ENCODE measurements at regions not wholly inside any gene's neighbourhood (a gene's known extent, or its start where the extent isn't known, plus 50 kb on each side); places are given as distances from the start of the nearest gene placed in this dataset.

DNA sequence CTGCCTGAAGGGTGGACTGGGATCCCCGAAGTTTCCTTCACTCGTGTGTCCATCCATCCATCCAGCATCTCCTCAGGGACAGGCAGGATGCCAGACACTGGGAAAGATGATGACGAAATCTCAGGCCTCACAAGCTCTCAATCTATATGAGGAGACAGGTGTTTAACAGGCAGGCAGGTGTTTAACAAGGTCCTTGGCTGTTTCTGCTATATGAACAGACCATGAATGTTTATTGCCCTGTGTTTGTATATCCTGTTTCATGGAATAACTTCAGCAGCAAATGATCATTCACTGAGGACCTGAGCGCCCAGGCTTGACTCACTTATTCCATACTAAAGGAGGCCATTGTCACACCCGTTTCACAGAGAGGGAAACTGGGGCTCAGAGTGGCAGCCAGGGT, 685.8 kb upstream of the HS6ST1 start:
- ATAC-seq (ENCODE audit: poor library complexity): no peak
- Histone ChIP-seq H3K36me3 (ENCODE audit: insufficient read depth, low read length) (no peaks in the 10 kb centered on the region), H3K4me1 (ENCODE audit: insufficient read depth, low read length) (no peaks in the 10 kb centered on the region), H3K9me3 (ENCODE audit: control insufficient read depth in 1 of 2, insufficient read depth in 1 of 2, low read length in 2 of 2) (peaks cover 0 to 18% of the 10 kb centered on the region in 2 experiments), H3K4me3 (ENCODE audit: low read length) (no peak overlapping the region), H3K27ac (ENCODE audit: low read depth in 1 of 2, low read length in 2 of 2) (no peak overlapping the region), H3K27me3 (ENCODE audit: control insufficient read depth in 1 of 2, insufficient read depth in 2 of 2, low read length in 2 of 2) (no peaks in the 10 kb centered on the region)
- H3K27ac Mint-ChIP-seq: no peak overlapping the region
- no peaks in the 10 kb centered on the region for H3K4me1 Mint-ChIP-seq (ENCODE audit: low read depth)
- ChIA-PET POLR2A (no interaction called here), CTCF (no interaction called here)
- no peaks in the 10 kb centered on the region for H3K27me3 Mint-ChIP-seq
- intact Hi-C loops (cut with DNase I, micrococcal nuclease): no loop called here
- H3K36me3 Mint-ChIP-seq (ENCODE audit: low read depth): no peaks in the 10 kb centered on the region
- TF ChIP-seq, protein P1, sequence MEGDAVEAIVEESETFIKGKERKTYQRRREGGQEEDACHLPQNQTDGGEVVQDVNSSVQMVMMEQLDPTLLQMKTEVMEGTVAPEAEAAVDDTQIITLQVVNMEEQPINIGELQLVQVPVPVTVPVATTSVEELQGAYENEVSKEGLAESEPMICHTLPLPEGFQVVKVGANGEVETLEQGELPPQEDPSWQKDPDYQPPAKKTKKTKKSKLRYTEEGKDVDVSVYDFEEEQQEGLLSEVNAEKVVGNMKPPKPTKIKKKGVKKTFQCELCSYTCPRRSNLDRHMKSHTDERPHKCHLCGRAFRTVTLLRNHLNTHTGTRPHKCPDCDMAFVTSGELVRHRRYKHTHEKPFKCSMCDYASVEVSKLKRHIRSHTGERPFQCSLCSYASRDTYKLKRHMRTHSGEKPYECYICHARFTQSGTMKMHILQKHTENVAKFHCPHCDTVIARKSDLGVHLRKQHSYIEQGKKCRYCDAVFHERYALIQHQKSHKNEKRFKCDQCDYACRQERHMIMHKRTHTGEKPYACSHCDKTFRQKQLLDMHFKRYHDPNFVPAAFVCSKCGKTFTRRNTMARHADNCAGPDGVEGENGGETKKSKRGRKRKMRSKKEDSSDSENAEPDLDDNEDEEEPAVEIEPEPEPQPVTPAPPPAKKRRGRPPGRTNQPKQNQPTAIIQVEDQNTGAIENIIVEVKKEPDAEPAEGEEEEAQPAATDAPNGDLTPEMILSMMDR (IDR thresholded peaks at IDR 0.05): no peak
- no peaks in the 10 kb centered on the region for H3K9me3 Mint-ChIP-seq
- H3K4me3 Mint-ChIP-seq: no peak overlapping the region
- DNase-seq: no peak

DNA sequence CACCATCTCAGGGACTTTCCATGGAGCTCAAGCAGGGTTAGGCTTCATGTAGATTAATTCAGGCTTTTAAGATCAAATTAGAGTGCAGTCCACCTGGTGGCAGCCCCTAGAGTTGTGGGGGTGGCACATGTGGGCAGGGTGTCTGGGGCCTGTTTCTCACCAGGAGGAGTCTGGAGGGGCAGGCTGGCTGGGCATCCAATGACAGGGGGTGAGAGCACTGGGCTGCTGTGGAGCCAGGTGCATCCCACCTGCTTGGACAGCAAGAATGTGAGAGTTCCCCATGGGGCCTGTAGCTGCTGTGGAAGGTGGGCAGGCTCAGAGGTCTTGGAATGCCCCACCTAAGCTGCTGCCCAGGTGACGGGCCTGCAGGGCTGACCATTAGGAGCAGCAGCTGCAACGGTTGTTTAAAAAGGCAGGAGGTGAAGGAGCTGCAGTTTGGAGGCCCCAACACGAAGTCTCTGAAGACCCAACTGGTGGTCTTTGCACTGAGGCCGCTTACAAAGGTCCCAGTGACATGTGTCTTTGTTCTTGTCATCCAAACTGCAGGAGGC, 686.3 kb upstream of the HS6ST1 start:
- H3K4me1 Mint-ChIP-seq (ENCODE audit: low read depth): no peaks in the 10 kb centered on the region

DNA sequence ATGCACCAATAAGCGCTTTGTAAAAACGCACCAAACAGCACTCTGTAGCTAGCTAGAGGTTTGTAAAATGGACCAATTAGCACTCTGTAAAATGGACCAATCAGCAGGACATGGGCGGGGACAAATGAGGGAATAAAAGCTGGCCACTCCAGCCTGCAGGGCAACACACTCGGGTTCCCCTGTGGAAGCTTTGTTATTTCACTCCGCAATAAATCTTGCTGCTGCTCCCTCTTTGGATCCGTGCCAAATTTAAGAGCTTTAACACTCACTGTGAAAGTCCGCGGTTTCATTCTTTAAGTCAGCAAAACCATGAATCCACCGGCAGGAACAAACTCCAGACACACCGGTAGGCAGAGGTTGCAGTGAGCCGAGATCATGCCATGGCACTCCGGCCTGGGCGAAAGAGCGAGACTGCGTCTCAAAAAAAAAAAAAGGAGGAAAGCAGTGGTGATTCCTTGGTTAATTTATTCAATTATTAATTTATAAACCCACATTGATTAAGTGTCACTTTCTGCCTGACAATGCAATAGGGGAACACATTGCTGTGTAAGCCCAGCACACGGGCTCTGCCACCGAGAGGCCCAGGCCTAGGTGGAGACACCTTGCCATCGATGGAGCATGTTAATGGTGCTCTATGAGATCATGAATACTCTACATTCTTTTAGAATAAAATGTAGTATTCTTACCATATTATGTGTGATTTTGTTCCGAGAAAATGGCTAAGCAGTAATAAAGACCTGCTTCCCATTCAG, 687.6 kb upstream of the HS6ST1 start:
- Mint-ChIP-seq H3K36me3 (ENCODE audit: low read depth) (no peaks in the 10 kb centered on the region), H3K4me3 (no peak overlapping the region), H3K27me3 (no peaks in the 10 kb centered on the region), H3K9me3 (no peaks in the 10 kb centered on the region), H3K4me1 (ENCODE audit: low read depth) (no peaks in the 10 kb centered on the region), H3K27ac (no peak overlapping the region)
- DNase-seq: no peak
- intact Hi-C loops (cut with DNase I, micrococcal nuclease): no loop called here
- no peak overlapping the region for H3K27ac ChIP-seq (ENCODE audit: low read depth in 1 of 2, low read length in 2 of 2)
- no peak for ATAC-seq (ENCODE audit: poor library complexity)
- TF ChIP-seq, protein P1 (IDR thresholded peaks at IDR 0.05): no peak
- peaks cover 0 to 27% of the 10 kb centered on the region in 2 experiments for H3K9me3 ChIP-seq (ENCODE audit: control insufficient read depth in 1 of 2, insufficient read depth in 1 of 2, low read length in 2 of 2)
- ChIA-PET CTCF (no interaction called here), POLR2A (interaction anchor here (0.6 kb wide), 1 partner anchor 447 kb away, joined by 3 read pairs; no protein-coding TSS in a partner anchor)
- no peak overlapping the region for H3K4me3 ChIP-seq (ENCODE audit: low read length)
- no peaks in the 10 kb centered on the region for H3K36me3 ChIP-seq (ENCODE audit: insufficient read depth, low read length)
- no peaks in the 10 kb centered on the region for H3K4me1 ChIP-seq (ENCODE audit: insufficient read depth, low read length)
- H3K27me3 ChIP-seq (ENCODE audit: control insufficient read depth in 1 of 2, insufficient read depth in 2 of 2, low read length in 2 of 2): no peaks in the 10 kb centered on the region

More for the DNA sequence above, 686.3 kb upstream of the HS6ST1 start:
- Histone ChIP-seq H3K36me3 (ENCODE audit: insufficient read depth, low read length) (no peaks in the 10 kb centered on the region), H3K9me3 (ENCODE audit: control insufficient read depth in 1 of 2, insufficient read depth in 1 of 2, low read length in 2 of 2) (peaks cover 0 to 23% of the 10 kb centered on the region in 2 experiments), H3K27me3 (ENCODE audit: control insufficient read depth in 1 of 2, insufficient read depth in 2 of 2, low read length in 2 of 2) (no peaks in the 10 kb centered on the region), H3K4me1 (ENCODE audit: insufficient read depth, low read length) (no peaks in the 10 kb centered on the region), H3K4me3 (ENCODE audit: low read length) (no peak overlapping the region), H3K27ac (ENCODE audit: low read depth in 1 of 2, low read length in 2 of 2) (no peak overlapping the region)
- intact Hi-C loops (cut with DNase I, micrococcal nuclease): no loop called here
- TF ChIP-seq, protein P1 (IDR thresholded peaks at IDR 0.05): no peak
- no peaks in the 10 kb centered on the region for H3K36me3 Mint-ChIP-seq (ENCODE audit: low read depth)
- ATAC-seq (ENCODE audit: poor library complexity): no peak
- ChIA-PET POLR2A (no interaction called here), CTCF (no interaction called here)
- DNase-seq: no peak
- no peaks in the 10 kb centered on the region for H3K27me3 Mint-ChIP-seq
- H3K27ac Mint-ChIP-seq: no peak overlapping the region
- H3K4me3 Mint-ChIP-seq: no peak overlapping the region
- H3K9me3 Mint-ChIP-seq: no peaks in the 10 kb centered on the region

All from CD4-positive, alpha-beta T cell (primary cell).